ENCODE measurements at regions not wholly inside any gene's neighbourhood (a gene's known extent, or its start where the extent isn't known, plus 50 kb on each side); places are given as distances from the start of the nearest gene placed in this dataset.

- no peak for DNase-seq (ENCODE audit: low read depth)
- H3K4me3 ChIP-seq (ENCODE audit: control insufficient read depth, low read depth, low read length), result no peak overlapping the region
- no peak for TF ChIP-seq CTCF (IDR thresholded peaks at IDR 0.05; ENCODE audit: control insufficient read depth, insufficient read depth, low read depth, low read length, missing control alignments)
Measured at GRCh38 chr1:234931404-234931973, 197.1 kb downstream of the TOMM20 start.

- DNase-seq (ENCODE audit: low read depth), result no peak
- H3K4me3 ChIP-seq (ENCODE audit: control insufficient read depth, low read depth, low read length), result no peak overlapping the region
- TF ChIP-seq CTCF (IDR thresholded peaks at IDR 0.05; ENCODE audit: control insufficient read depth, insufficient read depth, low read depth, low read length, missing control alignments), result no peak
Measured at GRCh38 chr1:234929369-234929768, 199.3 kb downstream of the TOMM20 start.

DNA sequence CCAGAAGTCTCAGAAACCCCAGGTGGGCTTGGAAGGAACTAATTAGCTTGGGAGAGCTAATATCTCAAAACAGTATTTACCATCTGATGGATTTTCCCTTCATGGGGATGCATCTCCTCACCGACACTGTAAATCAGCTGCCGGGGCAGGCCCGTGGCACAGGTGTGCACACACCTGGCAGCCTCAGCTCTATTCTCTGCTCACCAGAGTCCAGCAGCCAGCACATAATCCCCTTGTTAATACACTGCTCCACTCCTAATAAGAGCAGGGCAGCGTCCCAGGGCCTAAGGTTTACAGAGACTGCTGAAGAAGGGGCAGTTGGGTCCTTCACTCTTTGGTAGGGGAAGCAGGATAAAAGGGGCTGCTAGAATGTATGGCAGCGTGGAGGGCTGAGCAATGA is 200.0 kb downstream of the TOMM20 start:
- DNase-seq (ENCODE audit: low read depth), result no peak

DNA sequence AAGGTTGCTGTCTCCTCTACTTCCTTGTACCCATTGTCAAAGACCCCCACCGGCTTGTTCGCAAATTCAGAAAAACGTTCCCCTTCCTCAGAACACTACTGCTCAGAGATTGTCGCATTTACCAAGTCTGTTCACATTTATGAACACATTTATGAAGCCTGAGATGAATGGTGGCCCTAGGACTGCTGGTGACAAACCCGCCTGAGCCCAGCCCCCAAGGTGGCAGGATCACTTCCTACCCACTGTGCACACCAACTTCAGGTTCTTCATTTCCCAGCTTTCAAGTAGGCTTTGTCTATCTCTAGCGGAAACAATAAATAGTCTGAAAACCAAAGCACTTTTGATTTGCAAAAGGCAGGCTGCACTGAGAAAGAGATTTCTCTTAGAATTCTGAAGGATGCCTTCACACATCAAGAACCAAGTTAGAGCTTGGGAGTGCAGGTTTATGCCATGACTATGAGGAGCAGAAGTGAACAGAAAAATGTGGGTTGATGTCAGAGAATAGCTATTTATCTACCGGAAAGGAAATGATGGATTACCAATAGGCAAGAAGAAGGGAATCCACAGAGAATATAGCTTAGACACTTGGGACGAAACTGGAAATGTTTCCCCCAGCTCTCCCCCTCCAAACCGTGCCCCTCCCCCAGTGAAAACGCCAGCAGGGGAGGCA is 200.5 kb downstream of the TOMM20 start:
- no peak for DNase-seq (ENCODE audit: low read depth)
- H3K4me3 ChIP-seq (ENCODE audit: control insufficient read depth, low read depth, low read length), result no peak overlapping the region
- no peak for TF ChIP-seq CTCF (IDR thresholded peaks at IDR 0.05; ENCODE audit: control insufficient read depth, insufficient read depth, low read depth, low read length, missing control alignments)

More for the DNA sequence above, 200.0 kb downstream of the TOMM20 start:
- TF ChIP-seq CTCF (IDR thresholded peaks at IDR 0.05; ENCODE audit: control insufficient read depth, insufficient read depth, low read depth, low read length, missing control alignments), result no peak
- H3K4me3 ChIP-seq (ENCODE audit: control insufficient read depth, low read depth, low read length), result no peak overlapping the region

DNA sequence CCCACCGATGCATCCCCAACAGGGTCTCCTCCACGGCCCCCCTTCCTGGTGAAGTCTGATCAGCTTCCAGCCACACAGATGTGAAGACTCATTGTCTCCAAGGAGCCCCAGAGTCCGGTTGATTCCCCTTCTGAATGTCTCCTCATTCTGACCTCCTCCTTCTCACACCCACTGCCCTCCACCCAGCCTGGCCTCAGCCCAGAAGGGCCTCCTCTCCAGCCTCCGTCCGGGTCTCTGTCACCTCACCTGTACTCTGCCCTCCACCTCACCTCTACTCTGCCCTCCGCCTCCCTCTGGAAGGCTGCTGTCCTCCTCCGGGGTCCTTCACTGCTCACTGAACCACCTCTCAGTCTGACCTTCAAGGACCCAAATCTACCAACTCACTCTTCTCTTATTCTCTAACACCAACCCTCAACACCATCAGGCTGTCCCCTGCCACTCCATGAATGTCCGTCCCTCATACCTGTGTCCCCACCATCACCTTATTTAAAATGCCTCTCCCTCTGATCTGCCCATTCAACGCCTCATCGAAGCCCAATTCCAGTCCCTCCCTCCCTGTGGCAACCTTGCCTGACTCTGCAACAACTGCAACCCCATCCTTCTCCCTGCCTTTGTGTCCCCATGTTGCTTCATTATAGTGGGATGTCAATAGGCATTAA is 201.2 kb downstream of the TOMM20 start:
- DNase-seq (ENCODE audit: low read depth), result no peak
- no peak for TF ChIP-seq CTCF (IDR thresholded peaks at IDR 0.05; ENCODE audit: control insufficient read depth, insufficient read depth, low read depth, low read length, missing control alignments)
- no peak overlapping the region for H3K4me3 ChIP-seq (ENCODE audit: control insufficient read depth, low read depth, low read length)

GRCh38 chr1:234926559-234927311 is 201.9 kb downstream of the TOMM20 start:
- no peak for DNase-seq (ENCODE audit: low read depth)
- no peak for TF ChIP-seq CTCF (IDR thresholded peaks at IDR 0.05; ENCODE audit: control insufficient read depth, insufficient read depth, low read depth, low read length, missing control alignments)
- H3K4me3 ChIP-seq (ENCODE audit: control insufficient read depth, low read depth, low read length), result no peak overlapping the region
